IPS-18a (cell line): ENCODE measurements at regions not wholly inside any gene's neighbourhood (a gene's known extent, or its start where the extent isn't known, plus 50 kb on each side); places are given as distances from the start of the nearest gene placed in this dataset.

ENCODE experiments used
- H3K27ac ChIP-seq: one replicate; pipeline ENCODE4 v1.5.1; 2013; ENCODE audit warnings: low read length
- H3K27me3 ChIP-seq: one replicate; pipeline ENCODE4 v1.6.1; 2013; ENCODE audit warnings: mild to moderate bottlenecking, low read length; ENCODE audit not compliant: control insufficient read depth, insufficient read depth
- H3K36me3 ChIP-seq: one replicate; pipeline ENCODE4 v1.6.1; 2013; ENCODE audit warnings: low read depth, low read length; ENCODE audit not compliant: control insufficient read depth
- H3K4me1 ChIP-seq: one replicate; pipeline ENCODE4 v1.6.1; 2013; ENCODE audit warnings: low read depth, low read length; ENCODE audit not compliant: control insufficient read depth
- H3K4me3 ChIP-seq: one replicate; pipeline ENCODE4 v1.5.1; 2013; ENCODE audit warnings: low read length
- H3K9ac ChIP-seq: one replicate; pipeline ENCODE4 v1.6.1; 2013; ENCODE audit warnings: mild to moderate bottlenecking, low read length, moderate library complexity
- H3K9me3 ChIP-seq: one replicate; pipeline ENCODE4 v1.6.1; 2013; ENCODE audit warnings: low read depth, low read length; ENCODE audit not compliant: control insufficient read depth

DNA sequence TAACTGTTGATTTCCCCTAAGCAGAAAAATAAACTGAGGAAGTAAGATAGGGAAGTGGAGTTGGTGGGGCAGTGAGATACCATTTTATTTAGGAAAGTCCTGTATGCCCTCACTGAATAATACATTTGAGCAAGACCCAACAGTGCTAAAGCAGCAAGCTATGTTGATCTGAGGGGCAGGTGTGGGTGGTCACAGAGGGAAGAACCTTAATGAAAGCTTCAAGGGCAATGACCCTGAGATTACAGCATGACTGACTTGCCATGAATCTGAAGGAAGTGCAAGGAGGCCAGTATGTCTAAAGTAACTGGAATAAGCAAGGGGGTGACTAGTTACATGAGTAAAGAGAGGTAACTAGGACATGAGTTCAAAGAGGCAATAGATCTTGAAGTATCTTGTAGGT is 159.5 kb downstream of the CD47 start:
- no peak overlapping the region for H3K4me3 ChIP-seq
- no peaks in the 10 kb centered on the region for H3K36me3 ChIP-seq
- H3K27ac ChIP-seq: no peak overlapping the region
- H3K4me1 ChIP-seq: peaks cover 7% of the 10 kb centered on the region
- H3K9me3 ChIP-seq: no peaks in the 10 kb centered on the region
- H3K9ac ChIP-seq: no peak overlapping the region
- peaks cover 27% of the 10 kb centered on the region for H3K27me3 ChIP-seq

DNA sequence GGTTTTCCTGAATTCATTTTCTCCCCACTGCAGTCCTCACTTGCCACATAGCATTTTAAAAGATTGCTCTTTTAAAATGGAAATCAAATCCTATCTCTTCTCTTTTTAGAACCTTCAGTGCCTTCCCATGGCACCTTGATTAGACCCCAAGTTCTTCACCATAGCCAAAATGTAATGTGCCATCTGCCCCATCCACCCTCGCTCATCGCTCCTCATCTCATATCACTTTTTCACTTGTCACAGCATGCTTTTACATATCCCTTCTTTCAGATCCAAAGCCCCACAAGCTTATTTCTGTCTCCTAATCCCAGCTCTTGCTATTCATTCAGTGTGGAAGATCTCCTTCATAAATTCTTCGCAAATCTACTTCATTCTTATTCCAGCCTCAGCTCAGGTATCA is 161.7 kb downstream of the CD47 start:
- no peak overlapping the region for H3K4me3 ChIP-seq
- H3K9ac ChIP-seq: no peak overlapping the region
- no peak overlapping the region for H3K27ac ChIP-seq
- peaks cover 27% of the 10 kb centered on the region for H3K27me3 ChIP-seq
- H3K36me3 ChIP-seq: no peaks in the 10 kb centered on the region
- no peaks in the 10 kb centered on the region for H3K9me3 ChIP-seq
- H3K4me1 ChIP-seq: peaks cover 7% of the 10 kb centered on the region

DNA sequence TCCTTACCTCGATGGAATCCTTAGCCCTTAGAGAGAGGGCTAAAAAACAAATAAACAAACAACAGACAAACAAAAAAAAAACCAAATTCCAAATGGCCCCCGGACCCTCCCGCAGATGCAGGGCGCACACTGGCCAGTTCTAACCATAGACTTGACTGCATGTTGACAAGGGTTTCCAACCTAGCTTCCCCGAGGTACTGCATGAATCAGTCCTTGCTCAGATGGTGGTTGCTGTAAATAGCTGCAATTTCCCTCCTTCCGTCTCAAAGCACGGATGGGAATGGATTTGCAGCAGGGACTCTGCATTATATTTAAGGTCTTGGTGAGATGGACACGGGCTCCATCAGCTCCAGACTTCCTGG is 162.8 kb downstream of the CD47 start:
- Histone ChIP-seq H3K9ac (peak overlapping the region; percentile 42), H3K27me3 (peaks cover 27% of the 10 kb centered on the region), H3K4me1 (peaks cover 7% of the 10 kb centered on the region), H3K9me3 (no peaks in the 10 kb centered on the region), H3K36me3 (no peaks in the 10 kb centered on the region), H3K4me3 (peak overlapping the region; percentile 79), H3K27ac (no peak overlapping the region)

DNA sequence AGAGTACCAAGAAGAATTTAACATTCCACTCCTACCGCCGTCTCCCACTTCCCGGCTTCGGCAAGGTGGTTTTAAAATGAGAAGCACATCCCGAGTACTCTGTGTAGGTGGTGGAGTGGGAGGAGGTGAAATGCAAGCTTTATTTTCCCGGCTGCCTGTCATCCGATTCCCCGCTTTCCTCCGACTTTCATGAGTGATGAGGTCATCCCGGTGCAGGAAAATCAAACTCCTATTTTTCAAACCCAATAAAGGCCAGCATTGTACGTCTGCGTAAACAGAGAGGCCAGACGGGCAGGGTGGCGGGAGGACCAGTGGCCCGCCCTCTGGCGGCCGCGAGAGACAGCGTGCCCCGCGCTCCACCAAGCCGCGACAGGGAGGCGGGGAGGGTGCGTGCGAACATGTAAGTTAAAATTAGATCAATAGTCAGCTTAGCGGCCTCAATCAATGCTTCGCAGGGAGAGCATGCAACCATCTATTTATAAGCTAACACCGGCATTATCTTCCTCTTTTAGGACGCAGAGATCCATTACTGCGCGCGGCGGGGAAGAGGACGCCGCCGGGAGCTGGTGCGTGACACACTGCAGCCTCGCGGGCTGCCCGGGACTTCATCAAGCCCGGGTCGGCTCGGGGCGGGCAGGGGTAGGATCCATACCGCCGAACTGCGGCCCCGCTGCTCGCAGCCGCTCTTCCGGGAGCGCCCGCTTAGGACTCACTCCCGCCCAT is 163.3 kb downstream of the CD47 start:
- Histone ChIP-seq H3K4me3 (peak overlapping the region; percentile 79), H3K9ac (peak overlapping the region; percentile 42), H3K9me3 (no peaks in the 10 kb centered on the region), H3K27me3 (peaks cover 27% of the 10 kb centered on the region), H3K36me3 (no peaks in the 10 kb centered on the region), H3K27ac (no peak overlapping the region), H3K4me1 (peaks cover 7% of the 10 kb centered on the region)

DNA sequence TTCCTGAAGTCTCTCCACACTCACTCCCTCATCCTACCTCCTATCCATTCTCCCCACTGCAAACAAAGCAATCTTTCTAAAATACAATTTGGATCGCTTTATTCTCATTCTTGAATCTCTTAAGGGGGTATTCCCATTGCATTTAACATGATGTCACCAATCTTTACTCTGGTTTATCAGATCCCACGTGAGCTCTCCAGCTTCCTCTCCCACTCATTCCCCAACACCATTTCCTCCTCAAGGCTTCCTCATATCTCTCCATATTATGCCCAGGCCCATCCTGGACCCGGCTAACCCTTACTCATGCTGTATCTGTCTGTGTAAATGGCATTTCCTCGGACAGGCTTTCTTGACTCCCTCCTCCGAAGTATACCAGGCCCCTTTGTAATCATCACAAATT is 165.0 kb downstream of the CD47 start:
- no peaks in the 10 kb centered on the region for H3K36me3 ChIP-seq
- H3K4me3 ChIP-seq: no peak overlapping the region
- H3K27me3 ChIP-seq: peaks cover 27% of the 10 kb centered on the region
- no peak overlapping the region for H3K27ac ChIP-seq
- H3K9me3 ChIP-seq: no peaks in the 10 kb centered on the region
- peaks cover 7% of the 10 kb centered on the region for H3K4me1 ChIP-seq
- H3K9ac ChIP-seq: no peak overlapping the region

DNA sequence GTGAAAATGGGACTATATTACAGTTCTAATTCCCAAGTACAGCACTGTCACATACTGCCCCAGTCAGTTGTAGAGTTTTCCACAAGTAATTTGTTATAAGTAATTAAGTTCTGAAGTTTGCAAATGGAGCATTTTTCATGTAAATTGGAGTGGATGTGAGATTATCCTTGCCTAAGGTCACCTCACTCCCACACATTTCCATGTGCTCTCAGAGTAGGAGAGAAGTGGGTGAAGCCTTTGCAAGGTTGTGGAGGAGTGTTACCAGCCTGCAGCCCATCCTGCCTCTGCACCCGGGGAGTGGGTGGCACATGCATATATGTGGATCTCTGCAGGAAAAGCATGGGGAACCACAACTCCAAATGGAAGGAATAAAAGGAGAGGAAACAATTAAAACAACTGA is 169.8 kb downstream of the CD47 start:
- no peak overlapping the region for H3K9ac ChIP-seq
- no peak overlapping the region for H3K4me3 ChIP-seq
- H3K9me3 ChIP-seq: no peaks in the 10 kb centered on the region
- no peaks in the 10 kb centered on the region for H3K27me3 ChIP-seq
- no peaks in the 10 kb centered on the region for H3K36me3 ChIP-seq
- H3K27ac ChIP-seq: no peak overlapping the region
- no peaks in the 10 kb centered on the region for H3K4me1 ChIP-seq

DNA sequence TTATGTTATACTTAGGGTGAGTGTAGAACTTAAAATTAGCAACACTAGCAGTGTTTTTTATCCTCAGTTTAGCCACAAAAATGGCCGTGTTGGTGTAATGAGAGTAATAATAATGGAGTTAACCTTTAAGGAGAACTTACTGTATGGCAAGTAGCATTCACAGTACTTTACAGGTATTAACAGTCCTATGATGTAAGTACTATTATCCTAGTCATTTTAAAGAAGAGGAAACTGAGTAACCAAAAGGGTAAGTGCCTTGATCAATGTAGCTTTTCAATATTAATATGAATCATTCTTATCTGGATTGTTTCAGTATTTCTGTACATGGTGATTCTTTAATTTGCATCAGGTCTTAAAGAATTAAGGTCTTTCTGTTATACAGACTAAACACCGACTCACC is 170.3 kb downstream of the CD47 start:
- Histone ChIP-seq H3K9ac (no peak overlapping the region), H3K27ac (no peak overlapping the region), H3K27me3 (no peaks in the 10 kb centered on the region), H3K36me3 (no peaks in the 10 kb centered on the region), H3K4me1 (no peaks in the 10 kb centered on the region), H3K4me3 (no peak overlapping the region), H3K9me3 (no peaks in the 10 kb centered on the region)

DNA sequence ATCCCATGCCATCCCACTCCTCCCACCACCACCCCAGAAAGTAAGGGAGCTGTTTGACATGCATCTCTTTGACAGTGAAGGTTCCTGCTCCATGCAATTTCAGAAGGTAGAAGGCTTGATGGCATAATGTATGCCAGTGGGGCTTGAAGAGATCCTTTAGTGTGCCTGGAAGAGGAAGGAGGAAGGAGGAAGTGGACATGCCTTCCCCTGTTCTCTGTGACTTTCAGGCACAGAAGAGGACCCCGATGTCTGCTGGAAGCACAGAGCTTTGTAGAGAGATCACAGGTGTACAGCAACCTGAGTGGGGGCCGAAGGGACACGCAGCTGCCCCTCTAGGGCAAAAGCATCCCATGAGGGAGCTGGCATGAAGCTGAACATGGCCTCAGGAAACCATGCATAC is 171.6 kb downstream of the CD47 start:
- no peak overlapping the region for H3K27ac ChIP-seq
- no peaks in the 10 kb centered on the region for H3K27me3 ChIP-seq
- H3K4me1 ChIP-seq: no peaks in the 10 kb centered on the region
- H3K4me3 ChIP-seq: no peak overlapping the region
- H3K36me3 ChIP-seq: no peaks in the 10 kb centered on the region
- no peak overlapping the region for H3K9ac ChIP-seq
- H3K9me3 ChIP-seq: no peaks in the 10 kb centered on the region

DNA sequence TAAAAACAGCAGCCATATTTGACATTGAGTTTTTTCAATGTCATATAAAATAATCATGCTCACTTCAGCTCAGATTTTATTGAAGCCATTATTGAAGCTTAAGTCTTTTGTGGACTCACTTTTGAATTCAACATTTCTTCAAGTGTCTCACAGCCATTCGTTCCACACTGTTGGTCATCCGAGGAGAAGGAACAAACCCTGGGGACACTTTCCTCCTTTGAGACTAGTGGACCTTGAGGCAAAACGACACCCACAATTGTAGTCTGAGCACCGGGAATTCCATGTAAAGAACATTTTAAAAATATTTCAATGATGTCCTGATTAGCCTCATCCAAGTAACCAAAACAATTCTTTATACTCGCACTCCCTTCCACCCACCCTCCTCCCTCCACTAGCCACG is 174.7 kb downstream of the CD47 start:
- no peak overlapping the region for H3K27ac ChIP-seq
- H3K4me1 ChIP-seq: peaks cover 3% of the 10 kb centered on the region
- H3K9me3 ChIP-seq: no peaks in the 10 kb centered on the region
- no peaks in the 10 kb centered on the region for H3K36me3 ChIP-seq
- H3K9ac ChIP-seq: no peak overlapping the region
- H3K4me3 ChIP-seq: no peak overlapping the region
- H3K27me3 ChIP-seq: no peaks in the 10 kb centered on the region

DNA sequence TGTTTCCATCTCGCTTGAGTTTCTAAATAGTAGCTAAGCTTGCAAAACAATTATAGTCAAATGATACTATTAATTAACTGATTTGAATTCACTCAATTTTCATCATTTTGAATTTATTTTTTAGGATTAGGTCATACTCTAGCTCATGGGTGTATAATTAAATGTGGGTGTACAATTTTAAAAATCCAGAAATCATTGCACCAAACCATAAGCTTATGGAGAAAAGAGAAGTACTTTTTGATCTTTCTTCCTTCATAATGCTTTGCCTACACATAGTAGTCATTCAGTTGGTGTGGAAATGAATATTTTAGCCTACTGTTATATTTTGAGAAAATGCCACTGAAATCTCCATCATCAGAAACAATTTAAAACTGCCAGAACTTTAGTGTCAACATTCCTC is 175.1 kb downstream of the CD47 start:
- Histone ChIP-seq H3K27ac (no peak overlapping the region), H3K36me3 (no peaks in the 10 kb centered on the region), H3K4me3 (no peak overlapping the region), H3K27me3 (no peaks in the 10 kb centered on the region), H3K9me3 (no peaks in the 10 kb centered on the region), H3K9ac (no peak overlapping the region), H3K4me1 (peaks cover 3% of the 10 kb centered on the region)

DNA sequence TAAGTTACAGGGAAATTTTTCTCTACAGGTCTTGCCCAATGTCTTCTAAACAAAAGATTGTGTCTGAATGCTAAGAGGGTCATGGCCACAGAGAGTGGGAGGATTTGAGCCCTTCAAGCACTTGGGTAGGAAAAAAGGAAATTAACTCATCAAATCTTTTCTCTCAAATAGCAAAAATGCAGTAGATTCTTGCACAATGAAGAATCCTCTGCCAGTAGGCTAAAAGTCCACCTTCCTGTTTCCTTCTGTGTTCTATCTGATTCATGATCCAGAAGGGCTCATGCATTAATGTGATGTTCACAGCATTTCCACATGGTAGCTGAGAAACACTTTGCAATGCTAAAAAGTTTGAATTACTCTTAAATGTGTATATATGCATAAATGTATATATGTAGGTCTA is 177.1 kb downstream of the CD47 start:
- Histone ChIP-seq H3K27me3 (no peaks in the 10 kb centered on the region), H3K36me3 (no peaks in the 10 kb centered on the region), H3K4me3 (no peak overlapping the region), H3K4me1 (peaks cover 3% of the 10 kb centered on the region), H3K9me3 (no peaks in the 10 kb centered on the region), H3K9ac (no peak overlapping the region), H3K27ac (no peak overlapping the region)

DNA sequence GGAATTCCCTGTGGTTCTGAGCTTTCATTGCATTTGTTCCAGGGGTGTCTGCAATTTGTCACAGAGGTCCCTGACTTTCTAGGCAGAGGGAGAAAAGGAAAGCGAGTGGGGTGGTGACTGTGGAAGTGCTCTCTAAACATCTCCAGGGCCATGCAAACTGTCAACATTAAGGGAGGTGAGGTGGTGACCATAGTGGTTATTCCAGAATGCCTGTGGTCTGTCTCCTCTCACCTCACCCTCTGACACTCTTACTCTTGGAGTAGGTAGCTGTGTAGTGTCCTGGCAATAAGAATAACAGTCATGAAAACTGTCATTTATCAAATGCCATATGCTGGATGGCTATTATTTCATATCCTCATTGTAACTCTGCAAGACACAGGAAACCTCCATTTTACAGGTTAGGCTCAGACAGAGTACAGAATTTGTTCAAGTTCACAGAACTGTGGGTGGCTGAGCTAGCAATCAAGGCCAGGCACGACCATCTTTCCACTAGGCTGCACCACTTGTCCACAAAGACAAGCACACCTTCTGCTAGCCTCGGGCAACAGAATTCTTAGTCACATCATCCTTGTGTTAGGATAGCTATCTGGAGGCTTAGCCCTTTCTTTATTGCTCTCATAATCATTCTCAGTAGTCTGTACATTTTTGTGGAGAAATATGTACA is 179.4 kb downstream of the CD47 start:
- H3K36me3 ChIP-seq: no peaks in the 10 kb centered on the region
- H3K4me3 ChIP-seq: no peak overlapping the region
- no peak overlapping the region for H3K27ac ChIP-seq
- no peaks in the 10 kb centered on the region for H3K9me3 ChIP-seq
- no peaks in the 10 kb centered on the region for H3K27me3 ChIP-seq
- H3K4me1 ChIP-seq: peaks cover 3% of the 10 kb centered on the region
- H3K9ac ChIP-seq: no peak overlapping the region
